ENCODE measurements at regions not wholly inside any gene's neighbourhood (a gene's known extent, or its start where the extent isn't known, plus 50 kb on each side); places are given as distances from the start of the nearest gene placed in this dataset.

GRCh38 chr15:80343554-80343992 lies 60.6 kb upstream of the ARNT2 start:
- CTCF ChIA-PET (ENCODE audit: partially characterized antibody): interaction anchor here (0.6 to 1.3 kb wide), 4 partner anchors 23 to 83 kb away, joined by 3 to 4 read pairs (median 3); no protein-coding TSS in a partner anchor
- DNase-seq (ENCODE audit: low read depth in 1 of 2, low spot score in 2 of 2) (no peak), FAIRE-seq (no peak)
- Histone ChIP-seq H3K23me2 (ENCODE audit: low read depth, low read length) (no peaks in the 10 kb centered on the region), H3K14ac (ENCODE audit: insufficient read length) (no peak overlapping the region), H4K20me1 (replicated peaks in 1 of 2; ENCODE audit: control insufficient read depth in 1 of 2, insufficient read depth in 2 of 2, low read length in 2 of 2) (no peaks in the 10 kb centered on the region), H2AFZ (ENCODE audit: low read length) (no peak overlapping the region), H3K79me2 (ENCODE audit: control insufficient read depth in 1 of 2, insufficient read depth in 2 of 2, low read length in 2 of 2) (no peaks in the 10 kb centered on the region), H4K5ac (ENCODE audit: insufficient read length, low read depth, low read length) (no peak overlapping the region), H2BK5ac (ENCODE audit: low read depth, low read length) (no peak overlapping the region), H3K4ac (replicated peaks; ENCODE audit: insufficient read length, low read depth, low read length) (no peak overlapping the region), H2BK20ac (ENCODE audit: low read length) (no peak overlapping the region), H3K79me1 (ENCODE audit: low read depth, low read length) (no peaks in the 10 kb centered on the region), H2AK5ac (ENCODE audit: low read depth, low read length) (no peak overlapping the region), H3K36me3 (ENCODE audit: control insufficient read depth in 2 of 4, insufficient read depth in 4 of 4, low read length in 3 of 4) (no peaks in the 10 kb centered on the region), H4K91ac (replicated peaks; ENCODE audit: insufficient read length, low read length) (no peak overlapping the region), H3K27me3 (replicated peaks in 1 of 4; ENCODE audit: control insufficient read depth in 3 of 4, extremely low read depth in 1 of 4, insufficient read depth in 3 of 4, low read length in 3 of 4) (no peaks in the 10 kb centered on the region), H3K56ac (replicated peaks; ENCODE audit: insufficient read length, low read depth, low read length) (no peak overlapping the region), H3K18ac (ENCODE audit: extremely low read depth, low read length) (no peak overlapping the region), H4K8ac (ENCODE audit: extremely low read depth, insufficient read depth, low read length) (no peak overlapping the region), H3K4me3 (ENCODE audit: extremely low read depth in 1 of 4, insufficient read depth in 2 of 4, low read depth in 3 of 4, low read length in 4 of 4) (no peak overlapping the region), H3K9me3 (ENCODE audit: insufficient read depth in 2 of 2, low read depth in 1 of 2, low read length in 1 of 2) (no peaks in the 10 kb centered on the region), H2BK120ac (replicated peaks; ENCODE audit: low read depth, low read length) (no peak overlapping the region), H2BK15ac (ENCODE audit: low read length) (no peak overlapping the region), H3K9ac (replicated peaks in 1 of 4; ENCODE audit: extremely low read depth in 1 of 4, low read depth in 3 of 4, low read length in 3 of 4) (no peak overlapping the region), H2BK12ac (ENCODE audit: low read depth, low read length) (no peak overlapping the region), H3K4me2 (ENCODE audit: insufficient read depth in 1 of 2, low read depth in 2 of 2, low read length in 2 of 2) (no peak overlapping the region; a peak in 1 of 4 replicates), H3K27ac (ENCODE audit: low read depth, low read length) (no peak overlapping the region), H3K4me1 (replicated peaks in 1 of 4; ENCODE audit: control insufficient read depth in 3 of 4, insufficient read depth in 4 of 4, low read length in 3 of 4) (no peaks in the 10 kb centered on the region), H3K23ac (ENCODE audit: insufficient read length) (no peak overlapping the region)
- 87% methylated on average over 3 of the region's 3 CpGs; no CpG with 5 or more reads in 1 of the 2 experiments for WGBS, 2 experiments (ENCODE audit: extremely low coverage in 1 of 2, insufficient coverage in 1 of 2, insufficient read length in 1 of 2, insufficient replicate concordance in 2 of 2, low coverage in 1 of 2, low lambda C conversion rate in 2 of 2, missing lambda C conversion rate in 1 of 2)
- POLR2A ChIA-PET (ENCODE audit: partially characterized antibody): interaction anchor here (0.6 kb wide), 1 partner anchor 1540 kb away, joined by 4 read pairs; no protein-coding TSS in a partner anchor
- no peak for TF ChIP-seq POLR2AphosphoS5 (IDR thresholded peaks at IDR 0.05; ENCODE audit: low read depth, low read length)
- TF ChIP-seq FOSL1 (IDR thresholded peaks at IDR 0.05; ENCODE audit: insufficient read depth, low read depth, low read length): no peak
- no peak for TF ChIP-seq BCL11A (IDR thresholded peaks at IDR 0.05; ENCODE audit: low read depth in 2 of 2, low read length in 2 of 2)
- no peak for TF ChIP-seq CBX5 (IDR thresholded peaks at IDR 0.05; ENCODE audit: low read depth, low read length)
- TF ChIP-seq ATF3 (IDR thresholded peaks at IDR 0.05; ENCODE audit: insufficient read depth, low read depth, low read length): no peak
- TF ChIP-seq SIN3A (conservative IDR thresholded peaks at IDR 0.05 in 1 of 2, IDR thresholded peaks at IDR 0.05 in 1 of 2; ENCODE audit: low read depth in 1 of 2, low read length in 2 of 2): no peak
- TF ChIP-seq GTF2F1 (IDR thresholded peaks at IDR 0.05; ENCODE audit: borderline replicate concordance, low read depth, low read length): no peak
- TF ChIP-seq CREB1 (IDR thresholded peaks at IDR 0.05): no peak
- no peak for TF ChIP-seq MAFK (IDR thresholded peaks at IDR 0.05; ENCODE audit: low read depth, low read length)
- no peak for TF ChIP-seq POU5F1 (IDR thresholded peaks at IDR 0.05; ENCODE audit: low read depth, low read length)
- no peak for TF ChIP-seq JUN (IDR thresholded peaks at IDR 0.05; ENCODE audit: low read depth, low read length)
- TF ChIP-seq GABPA (IDR thresholded peaks at IDR 0.05; ENCODE audit: borderline replicate concordance, insufficient read depth, low read length): no peak
- no peak for TF ChIP-seq TBP (IDR thresholded peaks at IDR 0.05; ENCODE audit: low read depth, low read length)
- no peak for TF ChIP-seq ZNF274 (IDR thresholded peaks at IDR 0.05; ENCODE audit: borderline replicate concordance, extremely low read depth, low read length)
- TF ChIP-seq KDM4A (IDR thresholded peaks at IDR 0.05; ENCODE audit: low read depth, low read length, severe bottlenecking): no peak

Measured in H1 (cell line).